HG03045 (cell line): ENCODE measurements at regions not wholly inside any gene's neighbourhood (a gene's known extent, or its start where the extent isn't known, plus 50 kb on each side); places are given as distances from the start of the nearest gene placed in this dataset.
"Not testable (repeated sequence)": the region's sequence is repeated elsewhere in the genome, so short reads cannot be mapped to it uniquely, and the experiment has no call there.

ENCODE experiments used
- ATAC-seq: cut with Tn5 transposase; IDR thresholded peaks from one replicate; pipeline ENCODE4 v1.9.1; 2021; ENCODE audit warnings: mild to moderate bottlenecking, moderate library complexity; ENCODE audit not compliant: unreplicated experiment

- no peak for ATAC-seq
Measured at GRCh38 chr4:175273995-175274753, 356.0 kb downstream of the ADAM29 start.

GRCh38 chr4:175277816-175278215 lies 359.7 kb downstream of the ADAM29 start:
- ATAC-seq, result no peak

GRCh38 chr4:175280153-175280552 lies 362.0 kb downstream of the ADAM29 start:
- ATAC-seq, result no peak

GRCh38 chr4:175281894-175282293 lies 363.7 kb downstream of the ADAM29 start:
- no peak for ATAC-seq

GRCh38 chr4:175282407-175282806 lies 364.2 kb downstream of the ADAM29 start:
- ATAC-seq, result no peak

GRCh38 chr4:175290401-175290800 lies 372.2 kb downstream of the ADAM29 start:
- ATAC-seq, result no peak

- no peak for ATAC-seq
Measured at GRCh38 chr4:175297965-175298565, 379.9 kb downstream of the ADAM29 start.

GRCh38 chr4:175306436-175306835 lies 388.3 kb downstream of the ADAM29 start:
- ATAC-seq, result no peak

GRCh38 chr4:175307326-175307725 lies 389.2 kb downstream of the ADAM29 start:
- no peak for ATAC-seq

- no peak for ATAC-seq
Measured at GRCh38 chr4:175308236-175308635, 390.1 kb downstream of the ADAM29 start.

- no peak for ATAC-seq
Measured at GRCh38 chr4:175309041-175309440, 390.9 kb downstream of the ADAM29 start.

- no peak for ATAC-seq
Measured at GRCh38 chr4:175325230-175325629, 407.1 kb downstream of the ADAM29 start.

GRCh38 chr4:175326796-175327195 lies 408.6 kb downstream of the ADAM29 start:
- ATAC-seq, result no peak

GRCh38 chr4:175330236-175330635 lies 412.1 kb downstream of the ADAM29 start:
- no peak for ATAC-seq

- no peak for ATAC-seq
Measured at GRCh38 chr4:175330652-175331051, 412.5 kb downstream of the ADAM29 start.

GRCh38 chr4:175335331-175335730 lies 417.2 kb downstream of the ADAM29 start:
- ATAC-seq, result no peak

- not testable (repeated sequence) for ATAC-seq
Measured at GRCh38 chr4:175336570-175336969, 418.4 kb downstream of the ADAM29 start.

GRCh38 chr4:175339100-175339707 lies 421.0 kb downstream of the ADAM29 start:
- no peak for ATAC-seq

- ATAC-seq, result no peak
Measured at GRCh38 chr4:175341203-175341755, 423.1 kb downstream of the ADAM29 start.

- ATAC-seq, result no peak
Measured at GRCh38 chr4:175346376-175346775, 428.2 kb downstream of the ADAM29 start.

GRCh38 chr4:175350246-175350645 lies 432.1 kb downstream of the ADAM29 start:
- ATAC-seq, result no peak

- no peak for ATAC-seq
Measured at GRCh38 chr4:175351473-175351872, 433.3 kb downstream of the ADAM29 start.
